Mucosa of rectum (tissue), 2 donors: ENCODE measurements at regions not wholly inside any gene's neighbourhood (a gene's known extent, or its start where the extent isn't known, plus 50 kb on each side); places are given as distances from the start of the nearest gene placed in this dataset.

Experiments
- H3K27ac ChIP-seq, 2 donors: one replicate each; pipeline ENCODE4 v1.7.0; 2013; ENCODE audit warnings: inconsistent platforms in 2 of 2, low read depth in 2 of 2, low read length in 2 of 2
- H3K27me3 ChIP-seq, 2 donors: one replicate each; pipeline ENCODE4 v1.7.0; 2013; ENCODE audit warnings: low read length in 2 of 2; ENCODE audit not compliant: control insufficient read depth in 2 of 2, insufficient read depth in 2 of 2
- H3K36me3 ChIP-seq, 2 donors: one replicate each; pipeline ENCODE4 v1.7.0; 2013; ENCODE audit warnings: low read length in 2 of 2; ENCODE audit not compliant: control insufficient read depth in 2 of 2, insufficient read depth in 2 of 2
- H3K4me1 ChIP-seq, 2 donors: one replicate each; pipeline ENCODE4 v1.7.0; 2013; ENCODE audit warnings: low read length in 2 of 2, mild to moderate bottlenecking in 1 of 2; ENCODE audit not compliant: control insufficient read depth in 2 of 2, insufficient read depth in 2 of 2
- H3K4me3 ChIP-seq, 2 donors: one replicate each; pipeline ENCODE4 v1.7.0; 2013; ENCODE audit warnings: low read length in 2 of 2
- H3K9ac ChIP-seq, 2 donors: one replicate each; pipeline ENCODE4 v1.7.0; 2013; ENCODE audit warnings: low read length in 2 of 2, low read depth in 1 of 2, mild to moderate bottlenecking in 1 of 2
- H3K9me3 ChIP-seq, 2 donors: one replicate each; pipeline ENCODE4 v1.7.0; 2013; ENCODE audit warnings: low read length in 2 of 2; ENCODE audit not compliant: control insufficient read depth in 2 of 2
- donor health status: healthy.
- donor health status: Normal muscosa, but diverticular disease.

DNA sequence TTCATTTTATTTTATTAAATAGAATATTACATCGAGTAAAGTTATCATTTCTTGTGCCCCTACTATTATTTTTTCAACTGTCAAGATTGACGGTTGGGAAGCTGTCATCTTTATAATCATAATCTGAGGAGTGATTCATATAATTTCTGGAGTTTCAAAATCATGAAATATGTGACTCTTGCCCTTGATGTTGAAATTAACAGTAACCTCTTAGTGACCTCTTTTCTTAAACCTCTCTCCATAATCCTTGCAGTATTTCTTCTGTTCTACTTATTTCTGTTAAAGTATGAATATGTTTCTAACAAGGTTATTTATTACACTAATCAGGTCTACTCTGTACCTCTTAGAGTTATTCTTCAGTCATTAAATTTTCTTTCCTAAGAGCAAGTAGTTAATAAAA, 663.8 kb downstream of the LIG4 start:
- Histone ChIP-seq H3K4me1 (no peaks in the 10 kb centered on the region), H3K9ac (no peak overlapping the region), H3K27me3 (no peaks in the 10 kb centered on the region), H3K4me3 (no peak overlapping the region), H3K27ac (no peak overlapping the region), H3K9me3 (peaks cover 0 to 2% of the 10 kb centered on the region in 2 donors), H3K36me3 (no peaks in the 10 kb centered on the region)

DNA sequence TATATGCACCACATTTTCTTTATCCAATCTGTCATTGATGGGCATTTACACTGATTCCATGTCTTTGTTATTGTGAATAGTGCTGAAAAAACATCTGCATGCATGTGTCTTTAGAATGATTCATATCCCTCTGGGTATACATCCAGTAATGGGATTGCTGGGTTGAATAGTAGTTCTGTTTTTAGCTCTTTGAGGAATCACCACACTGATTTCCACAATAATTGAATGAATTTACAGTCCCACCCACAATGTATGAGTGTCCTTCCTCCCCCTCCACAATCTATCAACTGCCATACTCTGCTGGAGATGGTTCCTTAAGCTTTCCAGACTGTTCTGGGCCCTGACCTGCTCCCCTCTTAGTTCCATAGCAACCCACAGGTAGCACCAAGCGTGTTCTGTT, 667.0 kb downstream of the LIG4 start:
- Histone ChIP-seq H3K4me3 (no peak overlapping the region), H3K9me3 (peaks cover 0 to 2% of the 10 kb centered on the region in 2 donors), H3K4me1 (no peaks in the 10 kb centered on the region), H3K9ac (no peak overlapping the region), H3K36me3 (no peaks in the 10 kb centered on the region), H3K27me3 (no peaks in the 10 kb centered on the region), H3K27ac (no peak overlapping the region)

DNA sequence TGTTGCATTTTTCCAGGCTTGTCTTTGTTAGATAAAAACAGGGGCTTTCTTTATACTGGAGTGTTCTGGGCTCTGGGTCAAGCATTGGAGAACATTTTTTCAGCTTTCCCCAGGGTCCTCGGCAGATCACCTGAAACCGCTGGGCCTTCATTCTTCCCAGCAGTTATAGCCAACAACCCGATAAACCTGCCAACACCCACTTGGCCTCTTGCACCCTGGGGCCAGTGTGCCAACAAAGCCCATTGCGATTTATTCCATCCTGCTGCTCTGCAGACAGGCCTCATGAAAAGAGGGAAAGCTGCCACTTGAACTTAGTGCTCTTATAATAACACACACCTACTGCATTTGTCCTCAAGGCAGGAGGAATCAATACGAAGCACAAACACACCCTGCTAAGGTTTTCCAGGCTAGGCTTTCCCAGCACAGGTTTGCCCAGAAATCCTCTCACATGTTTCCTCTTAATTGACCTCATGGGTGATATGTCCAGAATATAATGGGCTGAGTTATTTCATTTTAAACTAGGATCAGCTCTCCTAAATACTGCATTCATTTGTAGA, 669.3 kb downstream of the LIG4 start:
- Histone ChIP-seq H3K9ac (no peak overlapping the region), H3K9me3 (peaks cover 0 to 2% of the 10 kb centered on the region in 2 donors), H3K27me3 (no peaks in the 10 kb centered on the region), H3K4me3 (no peak overlapping the region), H3K4me1 (no peaks in the 10 kb centered on the region), H3K27ac (no peak overlapping the region), H3K36me3 (no peaks in the 10 kb centered on the region)

DNA sequence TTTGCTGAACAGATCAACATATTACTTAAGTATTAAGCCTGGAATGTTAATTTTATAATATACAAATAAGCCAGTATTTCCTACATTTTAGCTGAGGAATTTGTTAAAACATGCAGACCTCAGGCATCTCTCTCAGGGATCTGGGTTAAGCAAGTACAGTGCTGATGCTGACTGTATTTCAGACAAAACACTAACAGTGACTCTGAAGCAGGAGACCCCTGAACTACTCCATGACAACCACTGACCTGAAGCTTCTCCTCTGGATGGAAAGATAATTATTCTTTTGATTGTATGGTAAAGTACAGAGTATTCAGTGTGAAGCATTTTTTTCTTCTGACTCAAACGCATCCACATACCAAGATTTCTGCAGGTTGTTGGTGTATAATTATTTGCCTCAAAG, 680.8 kb downstream of the LIG4 start:
- Histone ChIP-seq H3K4me1 (no peaks in the 10 kb centered on the region), H3K4me3 (no peak overlapping the region), H3K9ac (no peak overlapping the region), H3K36me3 (no peaks in the 10 kb centered on the region), H3K9me3 (no peaks in the 10 kb centered on the region), H3K27ac (no peak overlapping the region), H3K27me3 (no peaks in the 10 kb centered on the region)

DNA sequence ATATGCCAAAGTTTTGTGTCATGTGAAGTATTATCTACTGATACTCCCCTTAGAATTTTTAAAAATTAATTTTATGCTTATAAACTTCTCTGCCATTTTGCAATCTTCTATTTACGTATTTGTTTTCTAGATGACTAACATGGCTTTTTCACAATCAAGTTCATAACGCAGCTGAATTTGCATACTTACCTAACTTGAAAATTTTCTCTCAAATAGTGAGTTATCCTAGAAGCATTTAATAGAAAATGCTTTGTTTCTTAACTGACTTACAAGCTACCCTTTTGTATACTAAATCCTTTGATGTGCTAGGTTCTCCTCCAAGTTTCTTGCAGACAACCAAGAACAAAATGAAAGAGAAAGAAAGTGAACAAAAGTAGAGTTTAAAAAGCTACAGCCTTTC, 683.5 kb downstream of the LIG4 start:
- no peak overlapping the region for H3K9ac ChIP-seq
- H3K36me3 ChIP-seq, result no peaks in the 10 kb centered on the region
- H3K9me3 ChIP-seq, result no peaks in the 10 kb centered on the region
- H3K4me1 ChIP-seq, result no peaks in the 10 kb centered on the region
- H3K27ac ChIP-seq, result no peak overlapping the region
- no peaks in the 10 kb centered on the region for H3K27me3 ChIP-seq
- H3K4me3 ChIP-seq, result no peak overlapping the region

DNA sequence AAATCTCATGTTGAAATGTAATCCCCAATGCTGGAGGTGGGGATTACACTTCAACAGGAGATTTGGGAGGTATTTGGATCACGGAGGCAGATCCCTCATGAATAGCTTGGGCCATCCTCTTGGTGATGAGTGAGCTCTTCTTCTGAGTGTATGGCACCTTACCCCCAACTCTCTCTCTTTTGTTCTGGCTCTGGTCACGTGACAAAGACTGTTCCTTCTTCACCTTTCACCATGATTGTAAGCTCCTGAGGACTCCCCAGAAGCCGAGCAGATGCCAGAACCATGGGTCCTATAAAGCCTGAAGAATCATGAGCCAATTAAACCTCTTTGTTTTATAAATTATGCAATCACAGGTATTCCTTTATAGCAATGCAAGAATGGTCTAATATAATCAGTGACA, 684.2 kb downstream of the LIG4 start:
- Histone ChIP-seq H3K9me3 (no peaks in the 10 kb centered on the region), H3K27me3 (no peaks in the 10 kb centered on the region), H3K36me3 (no peaks in the 10 kb centered on the region), H3K4me1 (no peaks in the 10 kb centered on the region), H3K4me3 (no peak overlapping the region), H3K27ac (no peak overlapping the region), H3K9ac (no peak overlapping the region)

DNA sequence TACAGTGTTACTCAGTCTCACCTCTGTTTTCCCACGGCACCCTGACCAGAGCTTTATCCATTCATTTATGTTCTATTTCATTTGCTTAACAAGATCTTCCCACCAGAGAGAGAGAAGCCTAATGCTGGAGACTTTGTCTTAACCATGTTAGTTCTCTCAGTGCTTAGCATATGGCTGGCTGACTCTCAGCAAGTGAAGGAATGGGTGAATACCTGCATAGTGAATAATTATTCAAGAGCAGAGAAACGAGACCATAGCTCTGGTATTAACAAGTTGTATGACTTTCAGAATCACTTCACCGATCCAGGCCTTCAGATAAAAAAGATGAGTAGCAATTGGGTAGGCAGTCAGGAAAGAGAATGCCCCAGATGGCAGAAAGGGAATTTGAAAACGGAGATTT, 686.3 kb downstream of the LIG4 start:
- Histone ChIP-seq H3K4me3 (no peak overlapping the region), H3K9me3 (no peaks in the 10 kb centered on the region), H3K27ac (no peak overlapping the region), H3K4me1 (no peaks in the 10 kb centered on the region), H3K36me3 (no peaks in the 10 kb centered on the region), H3K27me3 (no peaks in the 10 kb centered on the region), H3K9ac (no peak overlapping the region)

DNA sequence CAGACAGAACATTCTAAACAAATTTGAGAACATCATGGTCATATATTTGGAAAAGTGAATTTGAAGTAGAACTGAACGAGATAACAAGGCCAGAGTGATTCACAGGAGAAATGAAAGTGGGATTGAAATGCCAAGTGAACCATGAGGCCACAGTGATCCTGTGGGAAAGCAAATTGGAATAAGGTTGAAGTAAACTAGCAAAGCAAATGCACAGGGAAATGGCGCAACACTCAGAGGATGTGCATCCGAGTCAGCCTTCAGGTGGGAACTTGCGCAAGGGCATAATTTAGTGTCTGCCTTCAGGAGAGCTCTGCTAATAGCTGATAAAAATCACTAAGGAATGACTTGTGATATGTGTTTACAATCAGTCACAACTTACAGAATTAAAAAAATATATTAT, 696.6 kb downstream of the LIG4 start:
- Histone ChIP-seq H3K4me3 (no peak overlapping the region), H3K9me3 (no peaks in the 10 kb centered on the region), H3K9ac (no peak overlapping the region), H3K4me1 (no peaks in the 10 kb centered on the region), H3K27ac (no peak overlapping the region), H3K36me3 (no peaks in the 10 kb centered on the region), H3K27me3 (no peaks in the 10 kb centered on the region)

DNA sequence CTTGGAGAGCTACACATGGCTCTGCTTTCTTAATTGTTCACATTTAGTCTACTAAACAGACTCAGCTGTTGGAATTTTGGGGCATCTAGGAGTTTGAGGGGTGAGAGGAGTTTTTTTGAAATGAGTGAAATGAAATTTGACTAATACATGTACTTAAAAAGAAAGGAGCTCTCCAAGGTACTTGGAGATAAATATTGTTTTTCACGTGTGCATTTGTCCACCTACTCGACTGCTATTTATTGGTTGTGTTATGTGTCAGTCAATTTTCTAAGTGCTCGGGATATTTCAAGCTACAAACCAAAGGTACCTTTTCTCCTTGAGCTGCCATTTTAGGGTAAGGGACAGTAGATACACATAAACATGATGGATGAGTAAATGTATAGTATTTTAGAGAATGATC, 697.0 kb downstream of the LIG4 start:
- no peaks in the 10 kb centered on the region for H3K9me3 ChIP-seq
- no peaks in the 10 kb centered on the region for H3K4me1 ChIP-seq
- no peak overlapping the region for H3K27ac ChIP-seq
- no peaks in the 10 kb centered on the region for H3K36me3 ChIP-seq
- H3K27me3 ChIP-seq, result no peaks in the 10 kb centered on the region
- H3K9ac ChIP-seq, result no peak overlapping the region
- H3K4me3 ChIP-seq, result no peak overlapping the region

DNA sequence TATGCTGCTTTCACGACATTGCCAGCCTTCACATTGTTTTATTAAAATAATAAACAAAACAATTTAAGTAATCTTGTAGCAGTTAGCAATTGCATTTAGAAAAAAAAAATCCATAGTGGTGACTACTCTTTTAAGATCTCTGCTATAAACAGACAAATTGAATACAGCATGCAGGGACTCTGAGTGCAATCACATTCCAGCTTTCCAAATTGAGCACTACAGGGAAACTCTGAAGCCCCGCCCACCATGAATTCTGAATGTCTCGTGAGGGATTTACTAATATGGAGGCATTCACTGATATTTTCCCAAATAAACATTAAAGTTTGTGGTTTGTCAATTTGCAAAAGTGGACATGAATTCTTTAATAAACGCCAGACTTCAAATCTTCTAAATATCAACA, 698.8 kb downstream of the LIG4 start:
- H3K9me3 ChIP-seq, result no peaks in the 10 kb centered on the region
- H3K4me1 ChIP-seq, result no peaks in the 10 kb centered on the region
- no peak overlapping the region for H3K9ac ChIP-seq
- H3K4me3 ChIP-seq, result no peak overlapping the region
- no peak overlapping the region for H3K27ac ChIP-seq
- no peaks in the 10 kb centered on the region for H3K36me3 ChIP-seq
- no peaks in the 10 kb centered on the region for H3K27me3 ChIP-seq

DNA sequence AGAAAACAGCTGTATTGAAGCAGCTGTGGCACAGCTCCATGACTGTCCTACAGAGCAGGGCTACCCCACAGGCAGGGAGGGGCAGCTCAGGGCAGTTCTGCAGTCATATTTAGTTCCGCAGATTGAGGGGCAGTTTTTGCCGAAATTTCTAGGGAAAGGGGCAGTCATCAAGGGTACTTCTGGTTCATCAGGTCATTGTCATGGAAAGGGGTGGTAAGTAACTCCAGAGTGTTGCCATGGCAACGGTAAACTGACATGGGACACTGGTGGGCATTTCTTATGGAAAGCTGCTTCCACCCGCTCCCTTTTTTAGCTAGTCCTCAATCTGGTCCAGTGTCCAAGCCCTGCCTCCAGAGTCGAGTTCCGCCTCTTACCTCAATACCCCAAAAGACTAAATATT, 702.8 kb downstream of the LIG4 start:
- no peaks in the 10 kb centered on the region for H3K27me3 ChIP-seq
- no peaks in the 10 kb centered on the region for H3K36me3 ChIP-seq
- H3K4me1 ChIP-seq, result no peaks in the 10 kb centered on the region
- H3K9ac ChIP-seq, result no peak overlapping the region
- H3K4me3 ChIP-seq, result no peak overlapping the region
- no peak overlapping the region for H3K27ac ChIP-seq
- no peaks in the 10 kb centered on the region for H3K9me3 ChIP-seq
